ENCODE measurements at regions not wholly inside any gene's neighbourhood (a gene's known extent, or its start where the extent isn't known, plus 50 kb on each side); places are given as distances from the start of the nearest gene placed in this dataset.

DNA sequence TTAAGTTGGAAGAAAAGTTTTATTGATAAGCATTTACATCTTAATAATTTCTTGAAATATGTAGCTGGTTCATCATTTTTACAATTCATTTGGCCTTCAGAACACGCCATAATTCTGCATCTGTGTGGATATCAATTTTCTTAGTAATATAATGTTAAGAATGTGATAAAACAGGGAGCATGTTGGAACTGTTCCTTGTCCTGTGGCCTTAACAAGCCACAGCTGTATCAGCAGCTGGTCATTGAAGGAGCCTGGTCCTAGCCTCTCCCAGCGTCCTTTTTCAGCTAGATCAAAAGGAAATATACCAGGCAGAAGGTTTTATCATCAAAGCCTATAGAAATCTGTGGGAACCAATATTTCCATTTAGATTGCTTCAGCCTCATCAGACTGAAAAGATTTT, 421.8 kb downstream of the SPRY2 start:
- ChIA-PET POLR2A (no interaction called here), CTCF (no interaction called here)
- TF ChIP-seq, protein P1, sequence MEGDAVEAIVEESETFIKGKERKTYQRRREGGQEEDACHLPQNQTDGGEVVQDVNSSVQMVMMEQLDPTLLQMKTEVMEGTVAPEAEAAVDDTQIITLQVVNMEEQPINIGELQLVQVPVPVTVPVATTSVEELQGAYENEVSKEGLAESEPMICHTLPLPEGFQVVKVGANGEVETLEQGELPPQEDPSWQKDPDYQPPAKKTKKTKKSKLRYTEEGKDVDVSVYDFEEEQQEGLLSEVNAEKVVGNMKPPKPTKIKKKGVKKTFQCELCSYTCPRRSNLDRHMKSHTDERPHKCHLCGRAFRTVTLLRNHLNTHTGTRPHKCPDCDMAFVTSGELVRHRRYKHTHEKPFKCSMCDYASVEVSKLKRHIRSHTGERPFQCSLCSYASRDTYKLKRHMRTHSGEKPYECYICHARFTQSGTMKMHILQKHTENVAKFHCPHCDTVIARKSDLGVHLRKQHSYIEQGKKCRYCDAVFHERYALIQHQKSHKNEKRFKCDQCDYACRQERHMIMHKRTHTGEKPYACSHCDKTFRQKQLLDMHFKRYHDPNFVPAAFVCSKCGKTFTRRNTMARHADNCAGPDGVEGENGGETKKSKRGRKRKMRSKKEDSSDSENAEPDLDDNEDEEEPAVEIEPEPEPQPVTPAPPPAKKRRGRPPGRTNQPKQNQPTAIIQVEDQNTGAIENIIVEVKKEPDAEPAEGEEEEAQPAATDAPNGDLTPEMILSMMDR (IDR thresholded peaks at IDR 0.05; ENCODE audit: low read depth, low read length): no peak
- no peaks in the 10 kb centered on the region for H3K27me3 ChIP-seq (ENCODE audit: control insufficient read depth, insufficient read depth, low read length)
- H3K9me3 ChIP-seq (ENCODE audit: control insufficient read depth, insufficient read depth, low read length): no peaks in the 10 kb centered on the region
- no peak overlapping the region for H3K4me3 ChIP-seq (ENCODE audit: low read depth, low read length)
- no peak overlapping the region for H3K27ac ChIP-seq (ENCODE audit: low read depth, low read length)
- DNase-seq (ENCODE audit: low read depth, low spot score): no peak

DNA sequence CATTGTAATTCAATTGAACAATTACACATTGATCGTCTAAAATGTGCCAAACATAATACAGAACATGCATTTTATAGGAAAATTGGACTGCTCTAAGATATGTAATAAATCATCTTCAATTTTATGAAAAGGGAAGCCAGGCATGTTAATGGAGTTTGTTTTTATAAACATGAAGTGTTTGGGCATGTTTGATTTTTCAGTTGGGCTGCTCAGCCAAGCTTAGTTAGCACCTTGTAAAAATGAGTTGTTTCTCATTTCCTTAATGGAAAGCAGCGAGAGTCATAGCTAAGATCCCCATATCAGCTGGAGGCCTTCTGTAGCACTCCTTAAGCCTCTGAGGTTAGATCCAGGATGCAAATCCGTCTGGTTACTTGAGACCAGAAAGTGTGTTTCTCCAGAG, 422.3 kb downstream of the SPRY2 start:
- ChIA-PET POLR2A (no interaction called here), CTCF (no interaction called here)
- no peak for DNase-seq (ENCODE audit: low read depth, low spot score)
- H3K9me3 ChIP-seq (ENCODE audit: control insufficient read depth, insufficient read depth, low read length): no peaks in the 10 kb centered on the region
- TF ChIP-seq, protein P1 (IDR thresholded peaks at IDR 0.05; ENCODE audit: low read depth, low read length): no peak
- no peak overlapping the region for H3K4me3 ChIP-seq (ENCODE audit: low read depth, low read length)
- H3K27ac ChIP-seq (ENCODE audit: low read depth, low read length): no peak overlapping the region
- H3K27me3 ChIP-seq (ENCODE audit: control insufficient read depth, insufficient read depth, low read length): no peaks in the 10 kb centered on the region

DNA sequence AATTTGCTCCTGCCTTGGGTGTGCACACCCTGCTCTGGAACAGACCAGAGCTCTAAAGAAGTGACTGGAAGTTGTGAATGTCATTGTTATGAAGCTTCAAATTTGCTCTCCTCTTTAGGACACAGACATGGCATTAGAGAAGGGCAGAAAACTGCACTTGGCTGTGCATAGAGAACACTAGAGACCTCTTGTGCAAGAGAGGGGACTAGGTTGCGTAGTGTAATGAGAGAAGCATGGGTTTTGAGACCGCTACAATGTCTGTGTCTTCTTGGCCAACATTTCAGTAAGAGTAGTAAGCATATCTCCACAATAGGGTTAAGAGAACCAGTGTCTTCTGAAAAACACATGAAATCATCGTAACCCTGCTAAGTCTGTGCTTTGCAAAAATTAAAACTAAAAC, 423.3 kb downstream of the SPRY2 start:
- no peaks in the 10 kb centered on the region for H3K9me3 ChIP-seq (ENCODE audit: control insufficient read depth, insufficient read depth, low read length)
- ChIA-PET CTCF (no interaction called here), POLR2A (no interaction called here)
- no peak for DNase-seq (ENCODE audit: low read depth, low spot score)
- TF ChIP-seq, protein P1 (IDR thresholded peaks at IDR 0.05; ENCODE audit: low read depth, low read length): no peak
- H3K4me3 ChIP-seq (ENCODE audit: low read depth, low read length): no peak overlapping the region
- H3K27ac ChIP-seq (ENCODE audit: low read depth, low read length): no peak overlapping the region
- no peaks in the 10 kb centered on the region for H3K27me3 ChIP-seq (ENCODE audit: control insufficient read depth, insufficient read depth, low read length)

DNA sequence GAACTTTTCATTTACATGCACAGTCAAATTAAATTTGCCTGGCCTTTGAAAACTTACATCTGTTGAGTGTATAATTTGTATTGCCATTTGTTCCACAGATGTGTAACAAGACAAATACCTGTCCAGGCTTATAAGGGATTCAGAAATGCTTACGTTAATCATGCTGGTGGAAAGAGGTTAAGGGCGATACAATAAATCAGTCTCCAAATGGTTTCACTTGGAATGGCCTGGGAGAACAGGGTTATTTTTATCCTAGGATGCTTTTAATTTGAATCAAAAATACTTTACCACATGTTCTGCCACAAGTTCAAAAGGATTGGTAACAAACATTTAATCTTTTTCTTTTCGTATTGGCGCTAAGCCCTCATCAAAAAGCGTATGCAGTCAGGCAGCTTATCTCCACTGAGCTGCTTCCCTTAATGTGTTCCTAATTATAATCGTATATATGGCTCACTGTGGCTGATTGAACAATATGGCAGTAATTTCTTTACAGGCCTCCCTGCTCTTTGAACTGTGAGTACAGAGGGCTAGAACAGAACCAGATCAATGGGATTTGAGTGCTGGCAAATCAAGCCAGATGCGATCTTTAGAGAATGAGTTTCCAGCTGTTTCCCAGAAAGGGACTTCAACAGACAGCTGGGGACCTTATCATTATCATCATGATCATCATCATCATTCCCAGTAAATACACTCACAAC, 425.7 kb downstream of the SPRY2 start:
- TF ChIP-seq, protein P1 (IDR thresholded peaks at IDR 0.05; ENCODE audit: low read depth, low read length): no peak
- ChIA-PET POLR2A (no interaction called here), CTCF (interaction anchor here (0.6 kb wide), 1 partner anchor 1736 kb away, joined by 4 read pairs; no protein-coding TSS in a partner anchor)
- no peak overlapping the region for H3K4me3 ChIP-seq (ENCODE audit: low read depth, low read length)
- no peaks in the 10 kb centered on the region for H3K27me3 ChIP-seq (ENCODE audit: control insufficient read depth, insufficient read depth, low read length)
- no peaks in the 10 kb centered on the region for H3K9me3 ChIP-seq (ENCODE audit: control insufficient read depth, insufficient read depth, low read length)
- no peak overlapping the region for H3K27ac ChIP-seq (ENCODE audit: low read depth, low read length)
- no peak for DNase-seq (ENCODE audit: low read depth, low spot score)

DNA sequence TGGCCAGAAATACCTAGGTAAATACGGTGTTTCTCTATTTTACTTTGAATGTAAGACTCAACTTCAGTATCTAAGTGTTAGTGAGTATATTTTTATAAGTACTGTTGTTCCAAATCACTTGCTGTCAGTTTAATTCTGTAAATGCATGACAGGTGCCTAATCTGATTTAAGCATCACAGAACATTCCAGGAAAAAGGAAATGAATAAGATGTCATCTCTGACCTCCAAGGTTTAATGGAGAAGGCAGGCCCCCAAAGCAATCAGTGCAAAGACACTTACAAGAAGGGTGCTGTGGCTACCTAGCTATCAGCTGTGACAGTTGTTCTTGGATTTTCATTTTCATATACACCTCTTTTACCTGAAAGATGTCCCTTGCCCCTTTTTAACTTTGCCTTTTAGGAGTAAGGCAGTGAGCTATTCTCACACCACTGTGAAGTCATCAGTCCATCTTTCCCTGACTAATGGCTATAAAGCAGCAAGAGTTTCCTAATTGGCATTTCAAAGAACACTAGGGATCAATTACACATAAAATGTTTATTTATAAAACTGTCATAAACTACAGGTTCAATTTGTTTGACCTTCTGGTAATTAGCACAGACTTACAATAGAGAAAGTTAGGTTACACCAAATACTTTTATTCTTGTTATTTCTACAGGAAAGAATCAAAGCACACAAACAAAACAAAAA, 427.6 kb downstream of the SPRY2 start:
- ChIA-PET POLR2A (no interaction called here), CTCF (interaction anchor here (1.5 kb wide), 1 partner anchor 430 kb away, joined by 5 read pairs; no protein-coding TSS in a partner anchor)
- TF ChIP-seq, protein P1 (IDR thresholded peaks at IDR 0.05; ENCODE audit: low read depth, low read length): no peak
- no peak overlapping the region for H3K4me3 ChIP-seq (ENCODE audit: low read depth, low read length)
- no peaks in the 10 kb centered on the region for H3K9me3 ChIP-seq (ENCODE audit: control insufficient read depth, insufficient read depth, low read length)
- H3K27ac ChIP-seq (ENCODE audit: low read depth, low read length): no peak overlapping the region
- no peak for DNase-seq (ENCODE audit: low read depth, low spot score)
- no peaks in the 10 kb centered on the region for H3K27me3 ChIP-seq (ENCODE audit: control insufficient read depth, insufficient read depth, low read length)

Measured in AG04450 (cell line).